Activated CD4-positive, CD25-positive, alpha-beta regulatory T cell (primary cell): ENCODE measurements at regions not wholly inside any gene's neighbourhood (a gene's known extent, or its start where the extent isn't known, plus 50 kb on each side); places are given as distances from the start of the nearest gene placed in this dataset.
"Not testable (repeated sequence)": the region's sequence is repeated elsewhere in the genome, so short reads cannot be mapped to it uniquely, and the experiment has no call there.

Source experiments
- DNase-seq, 4 experiments: peaks; one replicate each; lab custom pipeline; 2025; lab: John Stamatoyannopoulos, UW

- DNase-seq: not testable (repeated sequence)
Measured at GRCh38 chr2:17193433-17193890, 324.8 kb downstream of the RAD51AP2 start.

- no peak for DNase-seq
Measured at GRCh38 chr2:17191223-17191622, 327.0 kb downstream of the RAD51AP2 start.

- DNase-seq: no peak
Measured at GRCh38 chr2:17190527-17190926, 327.7 kb downstream of the RAD51AP2 start.

- DNase-seq: no peak
Measured at GRCh38 chr2:17188721-17189120, 329.5 kb downstream of the RAD51AP2 start.

- DNase-seq: no peak
Measured at GRCh38 chr2:17184512-17184911, 333.7 kb downstream of the RAD51AP2 start.

- DNase-seq: no peak
Measured at GRCh38 chr2:17182399-17182798, 335.8 kb downstream of the RAD51AP2 start.

GRCh38 chr2:17181051-17181752 lies 337.0 kb downstream of the RAD51AP2 start:
- DNase-seq: no peak

- DNase-seq: no peak
Measured at GRCh38 chr2:17179145-17179808, 339.0 kb downstream of the RAD51AP2 start.

GRCh38 chr2:17177088-17177487 lies 341.2 kb downstream of the RAD51AP2 start:
- DNase-seq: no peak

GRCh38 chr2:17171446-17172049 lies 346.7 kb downstream of the RAD51AP2 start:
- no peak for DNase-seq

GRCh38 chr2:17166506-17166905 lies 351.7 kb downstream of the RAD51AP2 start:
- no peak for DNase-seq

- DNase-seq: no peak
Measured at GRCh38 chr2:17164550-17164949, 353.7 kb downstream of the RAD51AP2 start.

GRCh38 chr2:17163638-17164037 lies 354.6 kb downstream of the RAD51AP2 start:
- DNase-seq: no peak

GRCh38 chr2:17162713-17163112 lies 355.5 kb downstream of the RAD51AP2 start:
- no peak for DNase-seq

GRCh38 chr2:17160594-17160993 lies 357.6 kb downstream of the RAD51AP2 start:
- no peak for DNase-seq

GRCh38 chr2:17156086-17156485 lies 362.2 kb downstream of the RAD51AP2 start:
- DNase-seq: no peak

GRCh38 chr2:17149945-17150344 lies 368.3 kb downstream of the RAD51AP2 start:
- DNase-seq: no peak

GRCh38 chr2:17148407-17149145 lies 369.7 kb downstream of the RAD51AP2 start:
- no peak for DNase-seq

GRCh38 chr2:17146358-17146757 lies 371.9 kb downstream of the RAD51AP2 start:
- DNase-seq: no peak

GRCh38 chr2:17136877-17137276 lies 381.4 kb downstream of the RAD51AP2 start:
- DNase-seq: no peak

GRCh38 chr2:17136231-17136630 lies 382.0 kb downstream of the RAD51AP2 start:
- no peak for DNase-seq

- no peak for DNase-seq
Measured at GRCh38 chr2:17135619-17136018, 382.6 kb downstream of the RAD51AP2 start.
